RWPE2 (cell line): ENCODE measurements at regions not wholly inside any gene's neighbourhood (a gene's known extent, or its start where the extent isn't known, plus 50 kb on each side); places are given as distances from the start of the nearest gene placed in this dataset.

Source experiments
- ATAC-seq: fragments of 200-7000 bp; cut with Tn5 transposase; 3 replicates; pipeline ENCODE4 v1.9.1; 2021; ENCODE audit warnings: low read depth
- DNase-seq: peaks from one replicate; pipeline ENCODE4 v3.0.0-alpha.2; 2020; ENCODE audit warnings: low spot score
- H3K27ac ChIP-seq: fragments of 450-650 bp; 2 replicates; pipeline ENCODE4 v1.5.1; 2017; ENCODE audit warnings: mild to moderate bottlenecking; ENCODE audit not compliant: poor library complexity, severe bottlenecking
- H3K27me3 ChIP-seq: fragments of 250-450 bp; sonication (Bioruptor Pico); 2 replicates; pipeline ENCODE4 v1.5.1; 2021; ENCODE audit warnings: mild to moderate bottlenecking, moderate library complexity; ENCODE audit not compliant: insufficient read depth, poor library complexity, severe bottlenecking
- H3K36me3 ChIP-seq: fragments of 250-450 bp; sonication (Bioruptor Pico); 2 replicates; pipeline ENCODE4 v1.5.1; 2020; ENCODE audit warnings: low read depth, mild to moderate bottlenecking, moderate library complexity
- H3K4me1 ChIP-seq: fragments of 250-450 bp; sonication (Bioruptor Pico); 2 replicates; pipeline ENCODE4 v1.5.1; 2021; ENCODE audit warnings: mild to moderate bottlenecking, moderate library complexity; ENCODE audit not compliant: insufficient read depth, poor library complexity, severe bottlenecking
- H3K4me3 ChIP-seq: fragments of 250-450 bp; sonication (Bioruptor Pico); 2 replicates; pipeline ENCODE4 v1.5.1; 2021; ENCODE audit warnings: mild to moderate bottlenecking, moderate library complexity; ENCODE audit not compliant: severe bottlenecking
- H3K9me3 ChIP-seq: fragments of 250-450 bp; sonication (Bioruptor Pico); 2 replicates; pipeline ENCODE4 v1.5.1; 2021; ENCODE audit warnings: mild to moderate bottlenecking, moderate library complexity; ENCODE audit not compliant: severe bottlenecking
- CTCF ChIP-seq: fragments of 450-650 bp; IDR thresholded peaks from one replicate; pipeline ENCODE4 v1.5.1; 2017; ENCODE audit warnings: mild to moderate bottlenecking, moderate library complexity; ENCODE audit not compliant: poor library complexity, severe bottlenecking

GRCh38 chr5:148904440-148904839 is 78.0 kb downstream of the ADRB2 start:
- no peak; the same call in 2 of the 3 replicates for ATAC-seq

GRCh38 chr5:148905541-148905940 is 79.1 kb downstream of the ADRB2 start:
- Histone ChIP-seq H3K4me1 (peaks cover 16% of the 10 kb centered on the region), H3K4me3 (no peak overlapping the region), H3K27ac (no peak overlapping the region), H3K36me3 (no peaks in the 10 kb centered on the region), H3K9me3 (no peaks in the 10 kb centered on the region), H3K27me3 (no peaks in the 10 kb centered on the region)
- DNase-seq (no peak), ATAC-seq (no peak)
- no peak for TF ChIP-seq CTCF

More at GRCh38 chr5:148904440-148904839, 78.0 kb downstream of the ADRB2 start:
- Histone ChIP-seq H3K4me3 (no peak overlapping the region), H3K4me1 (peaks cover 12% of the 10 kb centered on the region), H3K27me3 (no peaks in the 10 kb centered on the region), H3K27ac (no peak overlapping the region), H3K9me3 (no peaks in the 10 kb centered on the region), H3K36me3 (no peaks in the 10 kb centered on the region)
- DNase-seq: no peak
- no peak for TF ChIP-seq CTCF

- TF ChIP-seq CTCF: no peak
- Histone ChIP-seq H3K36me3 (no peaks in the 10 kb centered on the region), H3K4me1 (peaks cover 30% of the 10 kb centered on the region), H3K27ac (no peak overlapping the region), H3K9me3 (no peaks in the 10 kb centered on the region), H3K27me3 (no peaks in the 10 kb centered on the region), H3K4me3 (no peak overlapping the region)
- ATAC-seq (no peak), DNase-seq (no peak)
These were observed 80.6 kb downstream of the ADRB2 start for GRCh38 chr5:148906968-148907367.

- no peak for TF ChIP-seq CTCF
- Histone ChIP-seq H3K36me3 (no peaks in the 10 kb centered on the region), H3K9me3 (no peaks in the 10 kb centered on the region), H3K4me1 (peaks cover 49% of the 10 kb centered on the region), H3K27ac (peak overlapping the region; percentile 100), H3K4me3 (no peak overlapping the region), H3K27me3 (no peaks in the 10 kb centered on the region)
- ATAC-seq (no peak), DNase-seq (no peak)
These were observed 82.6 kb downstream of the ADRB2 start for GRCh38 chr5:148909040-148909439.

- H3K4me3 ChIP-seq: no peak overlapping the region
- no peak for ATAC-seq
- H3K36me3 ChIP-seq: no peaks in the 10 kb centered on the region
- H3K9me3 ChIP-seq: no peaks in the 10 kb centered on the region
- H3K4me1 ChIP-seq: peaks cover 56% of the 10 kb centered on the region
- peak overlapping the region; percentile 100 for H3K27ac ChIP-seq
- no peak for TF ChIP-seq CTCF
- H3K27me3 ChIP-seq: no peaks in the 10 kb centered on the region
- DNase-seq: no peak
These were observed 83.4 kb downstream of the ADRB2 start for GRCh38 chr5:148909766-148910165.
